HG02885 (cell line): ENCODE measurements at regions not wholly inside any gene's neighbourhood (a gene's known extent, or its start where the extent isn't known, plus 50 kb on each side); places are given as distances from the start of the nearest gene placed in this dataset.

Experiments used
- ATAC-seq: cut with Tn5 transposase; IDR thresholded peaks from one replicate; pipeline ENCODE4 v1.9.1; 2021; ENCODE audit warnings: mild to moderate bottlenecking; ENCODE audit not compliant: unreplicated experiment, poor library complexity

- ATAC-seq: peak; percentile 51
Measured at GRCh38 chr7:37796138-37796775, 52.1 kb upstream of the NME8 start.
